GM18517 (cell line): ENCODE measurements at regions not wholly inside any gene's neighbourhood (a gene's known extent, or its start where the extent isn't known, plus 50 kb on each side); places are given as distances from the start of the nearest gene placed in this dataset.

ENCODE experiments used
- ATAC-seq: cut with Tn5 transposase; IDR thresholded peaks from one replicate; pipeline ENCODE4 v1.9.1; 2021; ENCODE audit warnings: mild to moderate bottlenecking, moderate library complexity; ENCODE audit not compliant: unreplicated experiment

DNA sequence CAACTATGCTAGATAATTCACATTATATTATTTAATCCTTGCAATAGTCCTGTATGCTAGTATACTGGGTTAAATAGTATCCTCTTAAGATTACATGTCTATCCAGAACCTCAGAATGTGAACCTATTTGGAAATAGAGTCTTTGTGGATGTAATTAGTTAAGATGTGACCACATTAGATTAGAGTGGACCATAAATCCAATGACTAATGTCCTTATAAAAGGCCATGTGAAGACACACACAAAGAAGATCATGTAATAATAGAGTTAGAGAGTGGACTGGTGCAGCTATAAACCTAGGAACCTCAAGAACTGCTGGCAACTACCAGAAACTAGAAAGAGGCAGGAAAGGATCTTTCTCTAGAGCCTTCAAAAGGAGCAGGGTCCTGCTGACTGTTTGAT is 263.6 kb upstream of the PTGER4 start:
- no peak for ATAC-seq

DNA sequence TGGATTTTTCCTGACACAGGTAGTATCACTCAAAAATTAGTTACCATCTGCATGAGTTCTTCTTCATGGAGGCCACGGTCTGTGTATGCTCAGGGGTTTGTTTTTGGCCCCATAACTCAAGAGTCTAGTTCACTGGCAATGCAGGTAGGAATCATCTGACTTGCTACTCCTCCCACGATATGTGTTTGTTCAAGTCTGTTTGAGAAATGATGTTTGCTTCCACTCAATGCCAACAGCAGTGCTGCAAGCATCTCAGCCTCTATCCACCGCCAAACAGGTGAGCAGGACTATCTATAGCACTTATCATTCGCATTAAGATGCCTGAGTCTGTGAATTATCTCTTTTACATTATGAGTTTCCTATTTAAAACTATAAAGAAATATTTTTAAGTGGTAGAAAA is 264.8 kb upstream of the PTGER4 start:
- no peak for ATAC-seq

DNA sequence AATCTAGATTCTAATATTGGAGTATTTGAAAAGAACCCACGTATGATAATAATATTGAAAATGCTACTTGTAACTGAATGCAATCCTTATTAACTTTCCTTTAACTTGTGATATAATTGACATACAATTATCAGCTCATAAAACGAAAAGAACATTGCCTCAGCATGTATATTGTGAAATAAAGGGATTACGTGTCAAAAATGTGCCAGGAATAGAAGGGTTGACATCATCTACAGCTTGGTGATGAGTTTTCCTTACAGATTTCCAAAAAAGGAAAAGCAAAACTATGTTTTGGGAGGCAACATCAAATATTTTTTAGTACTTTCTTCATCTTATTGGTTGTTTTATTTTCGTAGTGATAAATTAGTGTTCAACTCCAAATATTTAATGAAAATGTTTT is 266.0 kb upstream of the PTGER4 start:
- ATAC-seq, result no peak

DNA sequence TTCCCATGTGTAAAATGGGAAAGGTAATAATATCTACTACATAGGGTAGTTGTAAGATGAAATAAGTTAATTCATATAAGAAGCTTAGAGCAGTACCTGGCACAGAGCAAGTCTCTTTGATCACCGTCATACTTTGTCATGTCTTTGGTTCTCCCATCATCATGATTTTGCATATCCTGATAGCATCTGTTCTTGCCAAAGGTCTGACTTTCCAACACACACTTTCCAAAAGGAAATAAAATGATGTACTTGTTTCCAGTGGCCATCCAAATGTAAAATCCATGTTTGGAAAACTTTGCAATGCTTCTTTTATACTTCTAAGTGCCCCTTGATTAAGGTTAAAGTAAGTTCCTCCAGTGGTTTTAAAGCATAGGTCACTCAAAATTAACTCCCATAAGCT is 266.9 kb upstream of the PTGER4 start:
- ATAC-seq, result no peak

DNA sequence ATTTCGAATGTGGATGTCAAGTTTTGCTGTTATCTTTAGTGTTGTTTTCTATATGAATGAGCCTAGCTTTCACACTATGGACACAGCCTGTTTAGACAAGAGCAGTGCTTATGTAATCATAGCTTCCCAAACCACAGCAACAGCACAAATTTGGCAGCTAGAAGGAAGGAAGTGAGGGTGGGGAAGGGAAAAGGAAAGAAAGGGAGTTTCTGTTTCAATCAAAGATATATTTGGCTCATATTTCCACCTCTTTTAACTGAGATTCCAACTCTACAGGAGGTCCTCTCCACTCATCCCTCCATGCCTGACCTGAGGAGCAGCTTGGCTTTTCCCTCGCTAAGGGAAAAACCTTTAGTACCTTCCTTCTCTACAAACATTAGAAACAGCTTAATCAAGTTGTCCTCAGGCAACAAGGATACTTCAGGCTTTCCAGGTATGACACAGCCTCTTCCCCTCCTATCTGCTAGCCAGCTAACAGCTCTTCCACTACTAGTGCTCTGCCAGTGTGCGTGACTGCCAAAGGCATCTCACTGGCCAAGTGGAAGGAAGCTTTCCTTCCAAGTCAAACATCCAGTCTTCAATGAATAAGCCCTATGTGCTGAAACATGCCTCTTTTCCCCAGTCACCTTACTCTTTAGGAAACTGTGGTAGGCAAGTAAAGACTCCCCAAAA is 268.6 kb upstream of the PTGER4 start:
- no peak for ATAC-seq

GRCh38 chr5:40410231-40410861 is 269.4 kb upstream of the PTGER4 start:
- ATAC-seq, result no peak

GRCh38 chr5:40409601-40410000 is 270.1 kb upstream of the PTGER4 start:
- ATAC-seq, result no peak

DNA sequence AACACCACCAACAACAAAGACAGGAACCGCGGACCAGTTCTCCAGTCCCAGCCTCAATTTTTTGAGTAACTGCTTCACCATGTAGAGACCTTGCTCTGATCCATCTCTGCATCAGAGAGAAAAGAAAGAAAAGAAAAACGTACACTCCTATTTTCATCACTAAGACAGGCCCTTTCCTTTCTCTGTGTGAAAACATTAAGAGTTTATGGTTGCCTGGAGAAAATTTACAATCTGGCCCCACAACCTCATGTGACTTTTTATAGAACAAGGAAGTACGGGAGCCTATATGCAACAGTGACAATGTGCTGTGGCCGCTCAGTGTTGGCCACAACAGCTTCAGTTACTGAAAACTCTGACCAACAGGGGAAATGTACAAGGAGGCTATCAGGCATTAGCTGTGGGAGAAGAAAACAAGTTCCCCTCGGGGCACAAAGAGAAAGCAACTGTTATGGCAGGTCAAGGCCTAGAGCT is 272.9 kb upstream of the PTGER4 start:
- no peak for ATAC-seq

DNA sequence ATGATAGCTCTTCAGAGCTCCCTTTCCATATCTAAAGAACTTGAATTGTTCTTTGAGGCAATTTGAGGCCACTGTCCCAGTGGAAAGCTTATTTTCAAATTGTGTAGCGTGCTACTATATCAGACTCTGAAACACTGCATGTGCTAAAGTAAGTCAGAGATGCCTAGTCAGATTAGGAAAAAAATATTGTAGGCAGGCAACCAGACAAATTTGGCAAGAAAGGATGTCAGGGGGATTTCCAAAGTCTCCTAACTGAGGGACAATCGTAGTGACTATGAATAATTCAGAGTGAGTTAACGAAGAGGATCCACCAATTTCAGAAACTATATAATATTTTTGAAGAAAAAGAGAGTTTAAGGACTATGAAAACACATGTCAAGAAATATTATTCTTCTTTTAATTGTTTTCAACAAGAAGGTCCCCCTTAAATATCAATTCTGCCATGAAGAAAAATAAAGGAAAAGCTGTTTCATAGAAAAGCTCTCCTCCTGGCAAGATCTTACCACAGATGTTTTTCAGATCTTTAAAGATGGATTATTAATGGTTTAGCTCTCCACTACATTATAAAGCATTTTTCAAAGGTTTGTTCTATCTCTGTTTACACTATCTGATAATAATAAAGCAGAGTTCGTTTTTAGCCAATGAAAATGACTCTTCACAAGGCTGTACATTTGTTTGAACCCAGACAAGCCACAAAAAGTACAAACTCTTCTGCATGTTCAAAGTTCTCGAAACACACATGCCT is 273.5 kb upstream of the PTGER4 start:
- no peak for ATAC-seq

- ATAC-seq, result no peak
These were observed 274.5 kb upstream of the PTGER4 start for GRCh38 chr5:40405230-40405629.

- ATAC-seq, result peak; percentile 88
These were observed 275.1 kb upstream of the PTGER4 start for GRCh38 chr5:40404613-40405012.

- ATAC-seq, result no peak
These were observed 277.7 kb upstream of the PTGER4 start for GRCh38 chr5:40402007-40402364.

GRCh38 chr5:40401284-40402006 is 278.3 kb upstream of the PTGER4 start:
- peak; percentile 62 for ATAC-seq

DNA sequence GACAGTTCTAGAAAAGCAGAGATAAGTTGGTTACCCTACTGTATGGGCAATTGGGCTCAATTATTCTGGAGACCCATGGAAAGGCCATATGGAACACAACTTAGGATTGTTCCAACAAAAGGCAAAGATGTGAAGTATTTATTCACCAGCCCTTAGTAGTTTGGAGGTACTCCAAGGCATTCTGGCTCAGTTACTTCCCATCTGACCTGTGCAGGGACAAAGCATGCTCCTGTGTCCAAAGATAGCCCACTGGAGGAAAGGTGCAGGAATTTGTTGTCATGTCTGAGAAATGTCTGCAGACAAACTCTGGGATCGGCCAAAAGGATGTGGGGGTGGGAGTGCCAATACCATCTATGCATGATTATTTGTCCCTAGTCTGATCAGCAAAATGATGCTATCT is 279.5 kb upstream of the PTGER4 start:
- no peak for ATAC-seq

GRCh38 chr5:40399349-40399748 is 280.4 kb upstream of the PTGER4 start:
- ATAC-seq, result no peak

GRCh38 chr5:40397976-40398375 is 281.7 kb upstream of the PTGER4 start:
- ATAC-seq, result no peak

DNA sequence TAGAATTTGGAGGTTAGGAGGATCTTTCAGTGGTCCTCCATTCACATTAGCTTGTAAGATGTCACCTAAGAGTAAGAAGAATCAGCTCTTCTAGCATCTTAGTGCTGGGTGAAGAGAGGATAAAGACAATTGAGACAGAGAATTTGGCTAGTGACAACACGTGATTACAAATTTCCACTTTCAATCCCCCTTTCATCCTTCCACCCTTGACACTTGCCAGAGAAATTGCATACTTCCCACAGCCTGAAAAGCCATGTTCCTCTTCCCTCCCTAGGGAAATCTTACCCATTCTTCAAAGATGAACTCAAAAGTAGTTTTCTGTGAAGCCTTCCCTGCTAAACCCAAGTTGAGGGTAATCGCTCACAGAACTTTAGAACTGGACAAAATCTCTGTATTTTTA is 282.6 kb upstream of the PTGER4 start:
- no peak for ATAC-seq

- no peak for ATAC-seq
These were observed 283.4 kb upstream of the PTGER4 start for GRCh38 chr5:40396317-40396716.

- ATAC-seq, result no peak
These were observed 284.5 kb upstream of the PTGER4 start for GRCh38 chr5:40395251-40395650.

DNA sequence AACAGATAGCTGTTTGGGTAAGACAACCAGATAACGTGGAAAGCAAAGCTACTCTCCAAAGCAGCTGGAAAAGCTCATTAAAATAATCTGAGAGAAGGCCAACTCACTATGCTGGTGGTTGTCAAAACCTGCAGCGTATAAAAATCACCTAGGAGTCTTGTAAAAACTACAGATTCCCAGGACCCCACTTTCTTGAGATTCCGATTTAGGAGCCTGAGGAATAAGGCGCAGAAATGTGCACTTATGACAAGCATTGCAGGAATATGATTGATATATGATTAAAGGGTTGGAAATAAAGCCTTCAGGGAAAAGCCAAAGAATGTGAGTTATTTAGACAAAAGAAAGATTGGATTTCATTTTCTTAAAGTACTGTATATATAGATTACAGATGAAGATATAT is 285.0 kb upstream of the PTGER4 start:
- no peak for ATAC-seq

DNA sequence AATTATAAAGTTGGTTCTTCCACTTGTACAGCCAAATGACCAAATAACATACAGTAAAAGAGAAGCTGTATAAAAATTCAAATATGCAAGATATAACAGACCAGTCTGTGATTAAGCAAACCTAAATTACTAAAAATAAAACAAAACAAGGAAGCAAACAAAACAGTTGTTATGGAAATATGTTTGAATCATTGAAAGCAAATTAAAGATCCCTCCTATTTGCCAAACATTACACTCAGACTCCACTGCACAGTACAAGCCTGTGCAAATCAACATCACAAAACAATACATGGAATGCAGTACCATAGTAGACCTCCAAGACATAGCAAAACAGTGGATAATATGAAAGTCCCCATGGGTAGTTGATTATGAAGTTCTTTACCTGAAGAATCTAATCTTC is 288.1 kb upstream of the PTGER4 start:
- no peak for ATAC-seq
